Mesothelial cell of epicardium (in vitro differentiated cells): ENCODE measurements at regions not wholly inside any gene's neighbourhood (a gene's known extent, or its start where the extent isn't known, plus 50 kb on each side); places are given as distances from the start of the nearest gene placed in this dataset.
A peak's percentile ranks its signal among the peaks of the same experiment; 100 is the strongest.

ENCODE experiments used
- DNase-seq, 2 experiments: peaks; one replicate each; pipeline ENCODE4 v3.0.0; 2021; ENCODE audit warnings: low spot score in 2 of 2; ENCODE audit not compliant: unreplicated experiment in 2 of 2
- H3K27ac Mint-ChIP-seq: 2 replicates; pipeline ENCODE4 v1.8.0; 2021; ENCODE audit warnings: mixed read lengths
- H3K27me3 Mint-ChIP-seq: 2 replicates; pipeline ENCODE4 v1.8.0; 2021; ENCODE audit warnings: low read depth, mixed read lengths
- H3K36me3 Mint-ChIP-seq: 2 replicates; pipeline ENCODE4 v1.8.0; 2021; ENCODE audit warnings: mixed read lengths
- H3K4me1 Mint-ChIP-seq: 2 replicates; pipeline ENCODE4 v1.8.0; 2021; ENCODE audit warnings: mixed read lengths
- H3K4me3 Mint-ChIP-seq: 2 replicates; pipeline ENCODE4 v1.8.0; 2021; ENCODE audit warnings: mild to moderate bottlenecking, moderate library complexity, mixed read lengths
- H3K9me3 Mint-ChIP-seq: 2 replicates; pipeline ENCODE4 v1.8.0; 2021; ENCODE audit warnings: mixed read lengths
- TF ChIP-seq, protein P1 (sequence below): fragments of 200-600 bp; sonication (generic); IDR thresholded peaks from one replicate; pipeline ENCODE4 v1.5.0; 2021; ENCODE audit warnings: antibody characterized with exemption; ENCODE audit not compliant: unreplicated experiment

DNA sequence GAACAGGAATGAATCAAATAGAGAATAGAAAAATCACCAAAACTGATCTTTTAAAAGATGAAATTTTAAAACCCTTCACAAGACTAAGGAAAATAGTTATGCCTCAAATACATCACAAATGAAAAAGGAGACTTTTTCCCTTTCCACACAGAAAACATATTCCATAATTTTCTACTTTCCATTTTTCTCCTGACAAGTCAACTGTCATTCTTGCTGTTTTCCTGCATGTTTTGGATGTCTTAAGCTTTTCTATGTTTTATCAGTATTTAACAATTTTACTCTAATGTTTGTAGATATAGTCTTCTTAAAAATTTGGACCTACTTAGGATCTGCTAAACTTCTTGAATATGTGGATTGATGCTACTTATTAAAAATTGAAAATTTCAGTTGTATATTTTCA is 810.8 kb downstream of the OLFM4 start:
- peaks cover 40% of the 10 kb centered on the region for H3K9me3 Mint-ChIP-seq
- no peaks in the 10 kb centered on the region for H3K4me1 Mint-ChIP-seq
- no peak overlapping the region for H3K27ac Mint-ChIP-seq
- DNase-seq = no peak
- peaks cover 1% of the 10 kb centered on the region for H3K36me3 Mint-ChIP-seq
- H3K4me3 Mint-ChIP-seq = no peak overlapping the region
- no peaks in the 10 kb centered on the region for H3K27me3 Mint-ChIP-seq
- TF ChIP-seq, protein P1, sequence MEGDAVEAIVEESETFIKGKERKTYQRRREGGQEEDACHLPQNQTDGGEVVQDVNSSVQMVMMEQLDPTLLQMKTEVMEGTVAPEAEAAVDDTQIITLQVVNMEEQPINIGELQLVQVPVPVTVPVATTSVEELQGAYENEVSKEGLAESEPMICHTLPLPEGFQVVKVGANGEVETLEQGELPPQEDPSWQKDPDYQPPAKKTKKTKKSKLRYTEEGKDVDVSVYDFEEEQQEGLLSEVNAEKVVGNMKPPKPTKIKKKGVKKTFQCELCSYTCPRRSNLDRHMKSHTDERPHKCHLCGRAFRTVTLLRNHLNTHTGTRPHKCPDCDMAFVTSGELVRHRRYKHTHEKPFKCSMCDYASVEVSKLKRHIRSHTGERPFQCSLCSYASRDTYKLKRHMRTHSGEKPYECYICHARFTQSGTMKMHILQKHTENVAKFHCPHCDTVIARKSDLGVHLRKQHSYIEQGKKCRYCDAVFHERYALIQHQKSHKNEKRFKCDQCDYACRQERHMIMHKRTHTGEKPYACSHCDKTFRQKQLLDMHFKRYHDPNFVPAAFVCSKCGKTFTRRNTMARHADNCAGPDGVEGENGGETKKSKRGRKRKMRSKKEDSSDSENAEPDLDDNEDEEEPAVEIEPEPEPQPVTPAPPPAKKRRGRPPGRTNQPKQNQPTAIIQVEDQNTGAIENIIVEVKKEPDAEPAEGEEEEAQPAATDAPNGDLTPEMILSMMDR = no peak

DNA sequence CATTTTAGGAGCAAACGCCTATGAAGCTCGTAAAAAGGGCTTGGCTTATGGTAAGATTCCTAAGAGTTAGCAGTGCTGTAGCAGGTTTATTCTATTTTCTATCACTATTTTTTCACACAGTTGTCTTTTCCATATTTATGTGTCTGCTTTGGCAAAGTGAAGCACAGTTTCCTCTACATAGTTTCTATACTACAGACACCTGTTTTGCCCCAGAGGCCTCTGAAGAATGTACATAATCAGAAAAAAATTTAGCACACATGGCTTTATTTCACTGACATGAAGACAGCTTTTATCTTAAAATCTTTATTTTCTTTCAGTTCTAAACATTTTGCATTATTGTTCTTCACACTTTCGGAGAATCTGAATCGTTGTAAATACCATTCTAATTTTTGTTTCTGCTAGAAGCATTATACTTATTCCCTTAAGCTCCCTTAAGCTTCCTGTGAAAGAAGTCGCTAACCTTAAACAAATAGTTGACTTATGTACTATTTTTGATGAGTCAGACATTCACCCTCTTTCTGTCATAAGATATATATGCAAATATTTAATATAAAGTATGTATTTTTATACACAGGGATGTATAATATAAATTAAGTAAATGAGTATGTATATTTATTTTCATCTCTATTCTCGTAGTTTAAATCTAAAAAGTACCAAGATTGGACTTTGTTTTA is 816.0 kb downstream of the OLFM4 start:
- Mint-ChIP-seq H3K4me3 (no peak overlapping the region), H3K9me3 (peaks cover 14% of the 10 kb centered on the region), H3K36me3 (no peaks in the 10 kb centered on the region), H3K4me1 (peaks cover 7% of the 10 kb centered on the region), H3K27me3 (no peaks in the 10 kb centered on the region), H3K27ac (no peak overlapping the region)
- no peak for DNase-seq
- TF ChIP-seq, protein P1 = no peak

DNA sequence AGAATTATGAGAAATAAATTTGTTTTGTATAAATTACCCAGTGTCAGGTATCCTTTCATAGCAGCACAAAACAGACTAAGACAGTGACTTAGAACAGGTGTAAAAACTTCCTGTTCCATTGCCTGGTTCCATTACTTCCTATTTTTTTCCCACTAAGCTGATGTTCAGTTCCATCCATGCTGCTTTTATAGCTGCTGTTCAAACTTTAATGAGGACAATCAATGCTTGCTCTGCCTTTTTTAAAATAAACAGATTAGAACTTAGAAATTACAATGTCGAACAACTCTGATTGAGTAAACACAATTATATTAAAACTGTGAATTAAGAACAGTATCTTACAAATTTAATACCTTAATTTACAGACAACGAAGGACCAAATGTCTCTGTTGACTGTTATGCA is 818.9 kb downstream of the OLFM4 start:
- Mint-ChIP-seq H3K36me3 (no peaks in the 10 kb centered on the region), H3K4me1 (peaks cover 7% of the 10 kb centered on the region), H3K9me3 (peaks cover 3% of the 10 kb centered on the region), H3K27ac (no peak overlapping the region), H3K4me3 (no peak overlapping the region), H3K27me3 (no peaks in the 10 kb centered on the region)
- DNase-seq = no peak
- TF ChIP-seq, protein P1 = no peak

DNA sequence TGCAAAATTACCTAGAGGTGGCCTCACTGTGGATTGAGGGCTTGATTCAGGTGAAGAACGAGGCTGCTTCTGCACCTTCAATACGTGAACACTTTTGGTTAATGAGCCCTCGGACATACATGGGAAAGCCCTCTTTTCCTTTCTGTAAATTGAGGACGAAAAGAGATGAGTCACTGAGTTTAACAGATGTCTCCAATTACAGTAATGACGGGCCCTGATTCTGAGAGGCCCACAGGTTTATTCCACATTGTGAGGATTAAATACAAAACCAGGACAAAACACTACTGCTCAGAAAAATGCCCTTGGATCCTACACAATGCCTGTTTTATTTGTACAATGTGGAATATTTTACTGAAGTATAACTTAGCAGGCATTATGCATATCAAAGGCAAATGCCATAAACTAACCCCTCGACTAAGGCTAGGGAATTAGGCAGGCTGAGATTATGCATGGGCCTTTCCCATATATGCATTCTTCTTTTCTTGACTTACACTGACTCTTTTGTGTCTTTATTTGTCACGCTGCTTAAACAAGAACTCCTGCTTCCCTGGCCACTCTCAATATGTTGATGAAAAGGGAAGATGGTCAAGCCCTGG is 819.9 kb downstream of the OLFM4 start:
- Mint-ChIP-seq H3K4me3 (no peak overlapping the region), H3K9me3 (no peaks in the 10 kb centered on the region), H3K27ac (peak overlapping the region; percentile 33), H3K4me1 (peaks cover 7% of the 10 kb centered on the region), H3K36me3 (no peaks in the 10 kb centered on the region), H3K27me3 (no peaks in the 10 kb centered on the region)
- TF ChIP-seq, protein P1 = no peak
- DNase-seq = no peak

DNA sequence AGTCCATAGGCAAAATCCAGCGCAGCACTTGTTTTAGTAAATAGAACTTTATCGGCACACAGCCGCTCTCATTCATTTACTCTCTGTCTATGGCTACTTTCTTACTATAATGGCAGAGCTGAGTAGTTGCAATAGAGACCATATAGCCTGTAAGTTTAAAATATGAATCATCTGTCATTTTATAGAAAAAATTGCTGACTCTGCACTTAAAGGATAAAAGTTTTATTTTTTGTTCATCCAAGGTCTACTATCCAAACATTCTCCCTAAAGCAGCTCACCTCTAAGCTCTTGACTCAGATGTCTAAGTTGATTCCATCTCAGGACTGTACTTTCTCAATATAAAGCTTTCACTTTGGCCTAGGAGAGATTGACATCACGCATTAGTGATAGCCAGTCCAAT is 825.7 kb downstream of the OLFM4 start:
- no peak overlapping the region for H3K4me3 Mint-ChIP-seq
- peaks cover 10% of the 10 kb centered on the region for H3K4me1 Mint-ChIP-seq
- peaks cover 4% of the 10 kb centered on the region for H3K9me3 Mint-ChIP-seq
- H3K36me3 Mint-ChIP-seq = no peaks in the 10 kb centered on the region
- no peak for DNase-seq
- H3K27me3 Mint-ChIP-seq = no peaks in the 10 kb centered on the region
- no peak overlapping the region for H3K27ac Mint-ChIP-seq
- TF ChIP-seq, protein P1 = no peak
